ENCODE measurements at regions not wholly inside any gene's neighbourhood (a gene's known extent, or its start where the extent isn't known, plus 50 kb on each side); places are given as distances from the start of the nearest gene placed in this dataset.

DNA sequence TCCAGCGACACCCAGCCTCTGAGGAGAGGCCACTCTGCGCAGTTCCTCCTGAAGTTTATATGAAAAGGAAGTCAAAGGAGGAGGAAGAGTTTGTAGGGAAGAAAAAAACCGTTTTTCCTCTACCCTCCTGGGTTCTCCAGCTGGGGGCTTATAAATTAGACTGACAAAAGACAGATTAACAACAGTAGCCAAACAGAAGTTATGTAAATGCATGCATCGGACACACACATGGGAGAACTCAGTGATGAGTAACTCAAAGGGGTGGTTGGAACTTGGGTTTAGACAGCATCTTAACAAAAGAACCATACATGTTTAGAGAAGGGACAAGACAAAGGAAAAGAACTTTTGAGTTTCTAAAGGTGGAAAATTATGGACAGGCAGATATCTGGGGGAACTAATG lies 71.2 kb downstream of the CD24 start:
- H3K27me3 ChIP-seq (ENCODE audit: insufficient read depth, low read depth, low read length), result no peaks in the 10 kb centered on the region
- H3K4me3 ChIP-seq (ENCODE audit: low read length), result no peak overlapping the region
- H3K4me2 ChIP-seq (ENCODE audit: low read length), result no peak overlapping the region
- H3K9me2 ChIP-seq (ENCODE audit: insufficient read depth, low read length), result no peaks in the 10 kb centered on the region
- H2AFZ ChIP-seq (ENCODE audit: low read depth, low read length), result no peak overlapping the region
- no peaks in the 10 kb centered on the region for H4K20me1 ChIP-seq (ENCODE audit: insufficient read depth)
- H3F3A ChIP-seq (ENCODE audit: insufficient read depth, low read length, poor library complexity, severe bottlenecking), result no peaks in the 10 kb centered on the region
- peaks cover 6% of the 10 kb centered on the region for H3K9me3 ChIP-seq (ENCODE audit: low read length)
- no peak overlapping the region for H3K27ac ChIP-seq (ENCODE audit: low read length)
- TF ChIP-seq RAD21 (conservative IDR thresholded peaks at IDR 0.05) (no peak), EP300 (conservative IDR thresholded peaks at IDR 0.05; ENCODE audit: poor library complexity, severe bottlenecking) (no peak), EZH2 (IDR thresholded peaks at IDR 0.05; ENCODE audit: borderline replicate concordance, insufficient read depth, low read length, poor library complexity, severe bottlenecking) (no peak), SMC3 (conservative IDR thresholded peaks at IDR 0.05; ENCODE audit: poor library complexity) (no peak), TAF1 (IDR thresholded peaks at IDR 0.05; ENCODE audit: low read depth) (no peak), POLR2AphosphoS5 (IDR thresholded peaks at IDR 0.05) (no peak), MXI1 (conservative IDR thresholded peaks at IDR 0.05; ENCODE audit: poor library complexity, severe bottlenecking) (no peak)
- TF ChIP-seq, protein P1, sequence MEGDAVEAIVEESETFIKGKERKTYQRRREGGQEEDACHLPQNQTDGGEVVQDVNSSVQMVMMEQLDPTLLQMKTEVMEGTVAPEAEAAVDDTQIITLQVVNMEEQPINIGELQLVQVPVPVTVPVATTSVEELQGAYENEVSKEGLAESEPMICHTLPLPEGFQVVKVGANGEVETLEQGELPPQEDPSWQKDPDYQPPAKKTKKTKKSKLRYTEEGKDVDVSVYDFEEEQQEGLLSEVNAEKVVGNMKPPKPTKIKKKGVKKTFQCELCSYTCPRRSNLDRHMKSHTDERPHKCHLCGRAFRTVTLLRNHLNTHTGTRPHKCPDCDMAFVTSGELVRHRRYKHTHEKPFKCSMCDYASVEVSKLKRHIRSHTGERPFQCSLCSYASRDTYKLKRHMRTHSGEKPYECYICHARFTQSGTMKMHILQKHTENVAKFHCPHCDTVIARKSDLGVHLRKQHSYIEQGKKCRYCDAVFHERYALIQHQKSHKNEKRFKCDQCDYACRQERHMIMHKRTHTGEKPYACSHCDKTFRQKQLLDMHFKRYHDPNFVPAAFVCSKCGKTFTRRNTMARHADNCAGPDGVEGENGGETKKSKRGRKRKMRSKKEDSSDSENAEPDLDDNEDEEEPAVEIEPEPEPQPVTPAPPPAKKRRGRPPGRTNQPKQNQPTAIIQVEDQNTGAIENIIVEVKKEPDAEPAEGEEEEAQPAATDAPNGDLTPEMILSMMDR (IDR thresholded peaks at IDR 0.05; ENCODE audit: poor library complexity, severe bottlenecking), result no peak
- TF ChIP-seq, protein P2, sequence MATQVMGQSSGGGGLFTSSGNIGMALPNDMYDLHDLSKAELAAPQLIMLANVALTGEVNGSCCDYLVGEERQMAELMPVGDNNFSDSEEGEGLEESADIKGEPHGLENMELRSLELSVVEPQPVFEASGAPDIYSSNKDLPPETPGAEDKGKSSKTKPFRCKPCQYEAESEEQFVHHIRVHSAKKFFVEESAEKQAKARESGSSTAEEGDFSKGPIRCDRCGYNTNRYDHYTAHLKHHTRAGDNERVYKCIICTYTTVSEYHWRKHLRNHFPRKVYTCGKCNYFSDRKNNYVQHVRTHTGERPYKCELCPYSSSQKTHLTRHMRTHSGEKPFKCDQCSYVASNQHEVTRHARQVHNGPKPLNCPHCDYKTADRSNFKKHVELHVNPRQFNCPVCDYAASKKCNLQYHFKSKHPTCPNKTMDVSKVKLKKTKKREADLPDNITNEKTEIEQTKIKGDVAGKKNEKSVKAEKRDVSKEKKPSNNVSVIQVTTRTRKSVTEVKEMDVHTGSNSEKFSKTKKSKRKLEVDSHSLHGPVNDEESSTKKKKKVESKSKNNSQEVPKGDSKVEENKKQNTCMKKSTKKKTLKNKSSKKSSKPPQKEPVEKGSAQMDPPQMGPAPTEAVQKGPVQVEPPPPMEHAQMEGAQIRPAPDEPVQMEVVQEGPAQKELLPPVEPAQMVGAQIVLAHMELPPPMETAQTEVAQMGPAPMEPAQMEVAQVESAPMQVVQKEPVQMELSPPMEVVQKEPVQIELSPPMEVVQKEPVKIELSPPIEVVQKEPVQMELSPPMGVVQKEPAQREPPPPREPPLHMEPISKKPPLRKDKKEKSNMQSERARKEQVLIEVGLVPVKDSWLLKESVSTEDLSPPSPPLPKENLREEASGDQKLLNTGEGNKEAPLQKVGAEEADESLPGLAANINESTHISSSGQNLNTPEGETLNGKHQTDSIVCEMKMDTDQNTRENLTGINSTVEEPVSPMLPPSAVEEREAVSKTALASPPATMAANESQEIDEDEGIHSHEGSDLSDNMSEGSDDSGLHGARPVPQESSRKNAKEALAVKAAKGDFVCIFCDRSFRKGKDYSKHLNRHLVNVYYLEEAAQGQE (IDR thresholded peaks at IDR 0.05; ENCODE audit: borderline replicate concordance), result no peak
- H3K9ac ChIP-seq (ENCODE audit: low read length), result no peak overlapping the region
- H3K79me2 ChIP-seq (replicated peaks; ENCODE audit: insufficient read depth, low read length), result no peaks in the 10 kb centered on the region
- H3K36me3 ChIP-seq (ENCODE audit: insufficient read depth, low read length), result no peaks in the 10 kb centered on the region

DNA sequence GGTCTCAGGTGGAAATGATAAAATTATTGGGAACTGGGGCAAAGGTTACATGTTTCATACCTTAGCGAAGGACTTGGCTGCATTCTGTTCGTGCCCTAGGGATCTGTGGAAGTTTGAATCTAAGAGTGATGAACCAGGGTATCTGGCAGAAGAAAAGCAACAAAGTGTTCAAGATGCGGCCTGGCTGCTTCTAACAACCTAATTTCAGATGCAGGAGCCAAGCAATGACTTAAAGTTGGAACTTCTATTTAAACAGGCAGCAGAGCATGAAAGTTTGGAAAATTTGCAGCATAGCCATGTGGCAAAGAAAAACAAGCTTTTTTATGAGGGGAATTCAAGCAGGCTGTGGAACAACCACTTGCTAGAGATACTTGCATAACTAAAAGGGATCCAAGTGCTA lies 73.5 kb downstream of the CD24 start:
- Histone ChIP-seq H3K27me3 (ENCODE audit: insufficient read depth, low read depth, low read length) (no peaks in the 10 kb centered on the region), H3K36me3 (ENCODE audit: insufficient read depth, low read length) (no peaks in the 10 kb centered on the region), H3K9me3 (ENCODE audit: low read length) (peaks cover 6% of the 10 kb centered on the region), H3K4me3 (ENCODE audit: low read length) (no peak overlapping the region), H3K27ac (ENCODE audit: low read length) (no peak overlapping the region), H3K9ac (ENCODE audit: low read length) (no peak overlapping the region), H2AFZ (ENCODE audit: low read depth, low read length) (no peak overlapping the region), H4K20me1 (ENCODE audit: insufficient read depth) (no peaks in the 10 kb centered on the region), H3K79me2 (replicated peaks; ENCODE audit: insufficient read depth, low read length) (no peaks in the 10 kb centered on the region), H3F3A (ENCODE audit: insufficient read depth, low read length, poor library complexity, severe bottlenecking) (no peaks in the 10 kb centered on the region), H3K9me2 (ENCODE audit: insufficient read depth, low read length) (no peaks in the 10 kb centered on the region), H3K4me2 (ENCODE audit: low read length) (no peak overlapping the region)
- TF ChIP-seq EP300 (conservative IDR thresholded peaks at IDR 0.05; ENCODE audit: poor library complexity, severe bottlenecking), result no peak
- TF ChIP-seq, protein P1 (IDR thresholded peaks at IDR 0.05; ENCODE audit: poor library complexity, severe bottlenecking), result no peak
- TF ChIP-seq RAD21 (conservative IDR thresholded peaks at IDR 0.05), result no peak
- TF ChIP-seq TAF1 (IDR thresholded peaks at IDR 0.05; ENCODE audit: low read depth), result no peak
- TF ChIP-seq EZH2 (IDR thresholded peaks at IDR 0.05; ENCODE audit: borderline replicate concordance, insufficient read depth, low read length, poor library complexity, severe bottlenecking), result no peak
- TF ChIP-seq SMC3 (conservative IDR thresholded peaks at IDR 0.05; ENCODE audit: poor library complexity), result no peak
- TF ChIP-seq POLR2AphosphoS5 (IDR thresholded peaks at IDR 0.05), result no peak
- TF ChIP-seq MXI1 (conservative IDR thresholded peaks at IDR 0.05; ENCODE audit: poor library complexity, severe bottlenecking), result no peak
- TF ChIP-seq, protein P2 (IDR thresholded peaks at IDR 0.05; ENCODE audit: borderline replicate concordance), result no peak

Data from neural cell (in vitro differentiated cells).